ENCODE measurements at regions not wholly inside any gene's neighbourhood (a gene's known extent, or its start where the extent isn't known, plus 50 kb on each side); places are given as distances from the start of the nearest gene placed in this dataset.
A peak's percentile ranks its signal among the peaks of the same experiment; 100 is the strongest.

DNA sequence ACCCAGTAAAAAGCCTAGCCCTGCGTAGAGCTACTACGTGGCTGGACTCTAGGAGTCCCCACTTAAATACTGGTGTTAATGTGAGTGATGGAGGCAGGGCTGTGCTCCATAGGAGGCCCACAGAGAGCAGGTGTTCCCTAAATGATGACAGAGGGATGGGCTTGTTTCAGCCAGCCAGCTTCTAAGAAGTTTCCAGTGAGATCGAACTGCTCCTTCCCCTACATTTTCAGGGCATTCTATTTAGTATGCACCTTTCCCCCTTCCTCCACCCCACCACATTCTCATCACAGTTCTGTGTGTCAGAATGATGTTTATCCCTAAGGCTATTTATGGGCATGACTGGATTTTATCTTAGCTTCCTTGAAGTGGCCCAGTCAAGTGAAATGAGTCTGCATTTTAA is 213.0 kb downstream of the TRIB2 start:
- no peak for DNase-seq (ENCODE audit: low read depth in 3 of 3)

DNA sequence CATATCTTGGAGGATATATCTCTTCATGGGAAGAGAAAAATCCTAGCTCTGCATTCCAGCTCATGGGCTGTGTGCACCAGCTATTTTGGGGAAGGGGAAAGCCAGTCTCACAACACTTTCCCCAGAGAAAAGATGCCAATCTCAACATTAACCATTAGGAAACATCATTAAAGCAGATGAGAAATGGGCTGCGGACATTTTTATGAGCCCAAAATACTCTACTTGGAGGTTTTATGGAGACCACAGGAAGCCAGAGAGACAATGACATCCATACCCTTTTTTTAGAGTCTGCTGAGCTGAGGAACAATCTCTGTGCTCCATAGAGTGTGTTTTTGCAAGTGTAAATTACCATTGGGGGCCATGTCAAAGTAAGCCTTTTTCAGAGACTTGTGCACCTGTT is 213.7 kb downstream of the TRIB2 start:
- no peak for DNase-seq (ENCODE audit: low read depth in 3 of 3)

GRCh38 chr2:12931186-12931844 is 214.6 kb downstream of the TRIB2 start:
- no peak for DNase-seq (ENCODE audit: low read depth in 3 of 3)

DNA sequence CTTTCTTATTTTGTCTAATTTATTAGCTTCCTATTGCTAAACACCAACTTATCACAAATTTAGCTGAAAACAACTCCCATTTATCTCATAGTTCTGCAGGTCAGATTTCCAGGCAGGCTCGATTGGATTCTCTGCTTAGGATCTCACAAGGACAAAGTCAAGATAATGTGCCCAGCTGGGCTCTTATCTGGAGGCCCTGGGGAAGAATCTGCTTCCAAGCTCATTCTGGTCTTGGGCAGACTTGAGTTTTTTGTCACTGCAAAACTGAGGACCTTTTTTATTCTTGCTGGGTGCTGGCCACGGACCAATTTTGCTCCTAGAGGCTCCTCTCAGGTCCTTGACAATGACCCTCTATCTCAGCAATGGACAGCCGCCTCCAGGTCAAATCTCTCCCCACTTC is 215.5 kb downstream of the TRIB2 start:
- no peak for DNase-seq (ENCODE audit: low read depth in 3 of 3)

DNA sequence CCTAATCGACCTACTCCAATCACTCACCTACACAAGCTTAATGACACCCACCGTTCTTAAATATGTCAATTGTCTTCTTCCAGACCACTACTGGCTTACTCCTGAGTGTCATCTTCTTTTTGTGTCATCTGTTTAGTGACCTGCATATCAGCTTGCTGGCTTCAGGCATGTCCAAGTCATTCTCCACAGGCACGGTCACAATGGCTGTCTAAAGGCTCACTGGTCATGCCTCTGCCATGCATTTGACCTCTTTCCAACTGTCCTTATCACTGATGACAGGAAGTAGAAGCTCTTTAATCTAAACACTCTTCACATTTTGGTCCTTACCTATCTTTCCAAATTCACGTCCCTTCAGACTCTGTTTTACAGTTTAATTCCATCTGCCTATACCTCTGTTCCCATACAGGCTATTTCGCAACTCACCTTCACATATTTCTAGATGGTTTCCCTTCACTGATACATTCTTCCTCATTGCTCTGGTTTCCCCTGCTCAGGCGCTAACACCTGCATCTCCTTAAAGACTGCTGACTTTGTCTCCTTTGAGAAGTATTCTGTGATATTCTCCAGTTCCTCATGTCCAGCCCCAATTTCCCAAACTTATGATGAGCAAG is 217.5 kb downstream of the TRIB2 start:
- DNase-seq (ENCODE audit: low read depth in 3 of 3), result no peak

- DNase-seq (ENCODE audit: low read depth in 3 of 3), result no peak
These were observed 218.5 kb downstream of the TRIB2 start for GRCh38 chr2:12935222-12935621.

- no peak for DNase-seq (ENCODE audit: low read depth in 3 of 3)
These were observed 219.1 kb downstream of the TRIB2 start for GRCh38 chr2:12935796-12936195.

- no peak for DNase-seq (ENCODE audit: low read depth in 3 of 3)
These were observed 224.5 kb downstream of the TRIB2 start for GRCh38 chr2:12941203-12941602.

DNA sequence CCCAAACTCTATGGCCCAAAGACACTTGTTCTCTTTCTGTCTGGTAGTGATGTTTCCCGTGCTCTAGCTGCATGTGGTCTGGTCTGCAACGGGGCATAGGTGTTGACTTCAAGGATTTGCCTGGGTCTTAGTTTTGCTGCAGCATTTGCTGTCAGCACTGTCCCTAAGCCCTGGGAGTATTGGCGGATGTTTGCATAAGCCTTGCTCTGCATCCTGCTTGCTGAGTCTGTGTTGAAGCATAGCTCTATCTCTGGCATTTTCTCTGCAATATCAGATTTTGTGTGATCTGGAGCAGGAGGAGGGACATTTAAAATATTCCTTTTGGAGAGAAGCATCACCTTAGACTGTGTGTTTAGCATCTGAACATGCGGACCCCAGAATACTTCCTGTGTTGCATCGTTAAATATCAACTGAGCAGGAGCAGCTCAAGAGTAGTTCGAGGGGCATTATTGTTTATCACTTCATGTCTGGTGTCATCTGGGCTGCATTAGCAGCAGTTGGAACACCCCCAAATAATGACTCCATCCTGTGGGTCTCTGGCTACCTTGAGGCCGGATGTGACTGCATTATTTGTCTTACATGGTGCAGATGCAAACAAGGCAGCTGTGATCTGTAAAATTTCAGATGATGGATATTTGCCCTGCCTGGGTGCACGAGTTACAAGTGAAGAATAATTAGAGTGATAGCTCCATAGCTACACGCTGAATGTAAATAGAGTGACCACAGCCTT is 231.7 kb downstream of the TRIB2 start:
- DNase-seq (ENCODE audit: low read depth in 3 of 3), result no peak

DNA sequence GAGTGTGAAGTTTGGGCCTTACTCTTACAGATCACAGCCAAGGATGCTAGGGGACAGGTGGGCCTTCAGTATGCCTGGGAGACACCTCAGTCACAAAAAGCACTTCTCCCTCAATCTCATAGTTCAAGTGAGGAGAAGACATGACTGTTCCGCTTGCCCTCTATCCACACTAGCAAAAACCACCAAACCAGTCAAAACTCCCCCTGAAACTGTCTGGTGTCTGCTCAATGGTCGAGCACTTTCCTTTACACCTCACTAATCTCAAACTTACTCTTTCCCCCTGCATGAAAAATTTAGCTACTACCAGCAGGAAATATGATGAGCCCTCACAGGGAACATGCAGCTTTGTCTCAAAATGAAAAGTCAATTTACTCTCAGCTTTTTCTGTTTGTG is 232.2 kb downstream of the TRIB2 start:
- peak in 1 of 3 donors; percentile 4 for DNase-seq (ENCODE audit: low read depth in 3 of 3)

DNA sequence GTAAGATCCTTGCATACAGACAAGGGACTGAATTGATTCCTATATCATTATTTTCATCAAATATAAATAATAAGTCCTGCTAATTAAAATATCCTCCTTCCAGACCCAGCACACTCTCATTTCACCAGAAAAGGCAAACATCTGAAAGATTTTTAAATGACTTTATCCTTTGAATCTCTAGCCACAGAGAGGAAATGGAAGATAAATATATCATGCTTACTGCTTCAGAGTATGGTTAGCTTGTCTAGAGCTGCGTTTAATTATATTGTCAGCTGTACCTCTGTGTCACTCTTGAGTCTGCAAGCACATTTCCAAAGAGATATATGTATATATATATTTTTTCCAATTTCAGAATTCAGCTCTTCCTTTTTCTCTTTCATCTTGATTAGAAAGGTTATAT is 232.7 kb downstream of the TRIB2 start:
- no peak for DNase-seq (ENCODE audit: low read depth in 3 of 3)

- no peak for DNase-seq (ENCODE audit: low read depth in 3 of 3)
These were observed 233.4 kb downstream of the TRIB2 start for GRCh38 chr2:12950174-12950573.

- no peak for DNase-seq (ENCODE audit: low read depth in 3 of 3)
These were observed 234.4 kb downstream of the TRIB2 start for GRCh38 chr2:12950957-12951656.

DNA sequence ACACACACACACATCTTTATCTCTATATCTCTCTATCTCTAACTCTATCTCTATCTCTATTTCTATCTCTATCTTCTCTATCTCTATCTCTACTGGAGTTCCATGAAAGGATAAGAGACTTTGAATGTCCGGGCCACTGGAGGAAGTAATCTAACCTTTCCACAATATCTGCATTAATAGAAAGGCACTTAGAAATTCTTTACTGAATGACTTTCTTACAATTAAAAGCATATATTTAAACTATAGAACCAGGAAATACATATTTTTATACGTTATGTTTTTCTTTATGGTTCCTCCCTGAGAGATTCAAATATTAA is 234.9 kb downstream of the TRIB2 start:
- no peak for DNase-seq (ENCODE audit: low read depth in 3 of 3)

GRCh38 chr2:12953596-12953995 is 236.9 kb downstream of the TRIB2 start:
- no peak for DNase-seq (ENCODE audit: low read depth in 3 of 3)

GRCh38 chr2:12955864-12956263 is 239.1 kb downstream of the TRIB2 start:
- DNase-seq (ENCODE audit: low read depth in 3 of 3), result no peak

DNA sequence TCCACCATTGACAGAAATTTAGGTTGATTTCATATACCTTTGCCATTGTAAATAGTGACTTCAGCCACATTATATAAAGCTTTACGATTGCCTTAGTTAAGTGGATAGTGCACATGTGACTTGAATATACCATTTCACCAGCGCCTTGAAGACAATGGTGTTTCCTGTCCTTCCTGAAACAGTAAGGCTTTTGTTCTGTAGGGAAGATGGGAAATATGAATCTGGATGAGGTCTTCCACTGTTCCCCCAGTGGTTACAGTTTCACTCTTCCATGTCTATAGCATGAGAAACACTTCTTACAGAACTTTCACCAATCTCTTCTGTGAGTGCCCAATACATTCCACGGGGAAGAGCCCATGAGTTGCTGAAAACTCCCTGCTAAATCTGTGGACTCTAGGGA is 240.5 kb downstream of the TRIB2 start:
- no peak for DNase-seq (ENCODE audit: low read depth in 3 of 3)

GRCh38 chr2:12959935-12960334 is 243.2 kb downstream of the TRIB2 start:
- no peak for DNase-seq (ENCODE audit: low read depth in 3 of 3)

GRCh38 chr2:12960671-12961070 is 243.9 kb downstream of the TRIB2 start:
- no peak for DNase-seq (ENCODE audit: low read depth in 3 of 3)

GRCh38 chr2:12964904-12965539 is 248.3 kb downstream of the TRIB2 start:
- no peak for DNase-seq (ENCODE audit: low read depth in 3 of 3)

DNA sequence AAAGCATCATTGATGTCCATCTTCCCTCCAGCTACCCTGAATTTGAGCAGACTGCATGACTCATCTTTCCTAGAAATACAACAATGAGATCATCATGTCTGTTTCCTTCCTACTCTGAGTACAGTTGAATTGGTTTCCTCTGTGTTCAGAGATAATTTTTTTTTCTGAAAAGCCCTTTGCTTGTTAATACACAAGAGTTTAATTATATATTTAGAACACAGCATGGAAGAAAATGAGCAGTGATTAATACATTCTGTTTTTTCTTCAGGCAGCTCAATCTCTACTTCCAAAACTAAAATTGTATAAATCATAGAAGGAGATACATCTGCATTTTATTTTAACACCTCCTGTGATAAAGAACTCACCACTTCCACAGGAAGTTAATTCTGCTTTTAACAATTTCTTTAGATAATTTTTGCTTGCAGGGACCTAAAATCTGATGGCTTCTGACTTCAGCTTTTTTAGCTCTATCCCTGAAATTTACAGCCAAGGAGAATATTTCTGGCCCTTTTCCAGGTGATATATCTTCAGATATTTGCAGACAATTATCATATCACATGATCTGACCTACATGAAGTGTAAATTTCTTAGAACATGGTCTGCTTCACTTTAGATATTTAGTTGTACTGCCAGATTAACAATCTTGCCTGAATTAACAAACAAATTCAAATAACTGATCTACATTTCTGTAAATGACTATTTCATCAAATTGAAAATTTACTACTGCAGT is 249.0 kb downstream of the TRIB2 start:
- no peak for DNase-seq (ENCODE audit: low read depth in 3 of 3)

DNA sequence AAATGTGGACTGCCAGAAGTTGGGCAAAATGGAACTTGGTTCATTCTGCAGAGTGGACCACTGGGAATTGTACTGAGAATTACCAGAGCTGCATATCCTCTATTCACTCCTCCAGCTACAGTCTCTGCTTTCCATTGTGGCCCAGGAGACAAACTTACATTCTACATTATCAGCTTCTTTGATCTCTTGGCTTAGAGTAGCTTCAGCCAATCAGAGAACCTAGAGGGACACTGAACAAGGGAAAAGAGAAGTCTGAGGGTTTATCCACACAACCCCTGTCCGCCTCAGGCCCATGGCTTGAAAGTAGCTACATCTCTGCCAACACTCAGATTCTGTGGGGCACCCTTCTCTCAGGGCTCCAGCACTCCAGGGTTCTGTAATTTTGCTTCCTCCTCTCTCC is 251.1 kb downstream of the TRIB2 start:
- DNase-seq (ENCODE audit: low read depth in 3 of 3), result no peak
